GM12891 (cell line): ENCODE measurements at regions not wholly inside any gene's neighbourhood (a gene's known extent, or its start where the extent isn't known, plus 50 kb on each side); places are given as distances from the start of the nearest gene placed in this dataset.
"Not testable (repeated sequence)": the region's sequence is repeated elsewhere in the genome, so short reads cannot be mapped to it uniquely, and the experiment has no call there.

Experiments
- DNase-seq: peaks from one replicate; pipeline ENCODE4 v3.0.0; 2011; ENCODE audit warnings: low spot score; ENCODE audit not compliant: insufficient read length
- FAIRE-seq: peaks from 2 replicates; lab custom pipeline; 2011; peaks lifted over from hg19 to GRCh38; lab: Jason Lieb, UNC
- PAX5 ChIP-seq: IDR thresholded peaks from 2 replicates; pipeline ENCODE4 v1.6.1; 2011; ENCODE audit warnings: low read length, moderate library complexity, mild to moderate bottlenecking; ENCODE audit not compliant: insufficient read depth, severe bottlenecking
- POLR2A ChIP-seq: IDR thresholded peaks from 2 replicates; pipeline ENCODE4 v1.6.1; 2011; ENCODE audit warnings: low read depth, low read length, control low read depth
- POLR2AphosphoS5 ChIP-seq: IDR thresholded peaks from 2 replicates; pipeline ENCODE4 v1.6.1; 2011; ENCODE audit warnings: low read depth, low read length, control low read depth
- POU2F2 ChIP-seq: IDR thresholded peaks from 2 replicates; pipeline ENCODE4 v1.6.1; 2011; ENCODE audit warnings: low read depth, mild to moderate bottlenecking, control low read depth, low read length, moderate library complexity
- SPI1 ChIP-seq: IDR thresholded peaks from 2 replicates; pipeline ENCODE4 v1.6.1; 2011; ENCODE audit warnings: low read depth, low read length, control low read depth
- TAF1 ChIP-seq: IDR thresholded peaks from 2 replicates; pipeline ENCODE4 v1.6.1; 2011; ENCODE audit warnings: low read depth, low read length, control low read depth

GRCh38 chr5:71343994-71344393 is 111.5 kb upstream of the BDP1 start:
- not testable (repeated sequence) for DNase-seq, FAIRE-seq

DNA sequence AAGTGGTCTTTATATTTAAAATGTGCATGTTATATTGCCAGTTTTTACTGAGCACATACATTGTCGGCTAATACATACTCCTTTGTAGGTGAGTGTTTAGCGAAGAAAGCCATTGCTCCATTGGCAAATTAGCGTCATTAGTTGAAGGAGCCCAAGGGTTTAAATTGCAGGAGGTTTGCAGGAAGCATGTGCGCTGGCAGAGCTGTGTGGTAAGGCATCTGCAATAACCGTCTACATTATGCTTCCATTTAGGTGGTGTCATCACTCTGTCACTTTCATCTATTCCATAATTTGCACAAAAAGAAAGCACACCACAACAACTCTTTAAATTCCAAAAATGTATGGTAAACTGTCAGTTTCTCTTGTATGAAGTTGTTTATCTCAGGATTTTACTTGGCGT is 82.8 kb upstream of the BDP1 start:
- not testable (repeated sequence) for DNase-seq
- FAIRE-seq, result peak; percentile 65

DNA sequence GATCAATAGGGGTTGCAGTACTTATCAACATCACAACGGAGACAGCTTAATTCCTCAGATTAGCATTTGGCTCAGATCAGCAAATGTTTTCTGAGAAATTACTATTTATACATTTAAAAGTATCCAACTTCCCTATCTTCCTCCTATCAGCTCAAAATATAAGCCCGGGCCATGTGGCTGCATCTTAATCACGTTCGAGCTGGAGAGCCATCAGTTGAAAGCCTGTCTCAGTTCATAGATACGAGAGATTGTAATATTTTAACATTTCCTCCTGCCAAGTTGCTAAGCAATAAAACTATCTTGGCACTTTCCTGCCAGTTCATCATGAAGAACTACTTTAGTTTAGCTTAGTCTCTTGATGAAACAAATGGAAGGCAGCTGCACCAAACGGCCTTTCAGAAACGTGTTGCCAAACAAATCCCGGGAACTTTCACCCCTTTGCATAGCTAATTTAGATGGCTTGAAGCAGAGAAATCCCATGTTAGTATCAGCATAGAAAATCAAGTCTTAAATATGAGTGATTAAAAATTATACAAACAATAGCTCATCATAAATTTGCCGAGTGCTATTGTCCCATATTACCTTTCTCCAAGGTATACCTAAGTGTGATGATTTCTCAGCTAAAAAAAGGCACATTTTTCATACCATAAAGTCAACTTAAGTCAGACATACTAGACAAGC is 82.3 kb upstream of the BDP1 start:
- DNase-seq, FAIRE-seq: not testable (repeated sequence)

GRCh38 chr5:71384204-71384603 is 71.2 kb upstream of the BDP1 start:
- not testable (repeated sequence) for DNase-seq

DNA sequence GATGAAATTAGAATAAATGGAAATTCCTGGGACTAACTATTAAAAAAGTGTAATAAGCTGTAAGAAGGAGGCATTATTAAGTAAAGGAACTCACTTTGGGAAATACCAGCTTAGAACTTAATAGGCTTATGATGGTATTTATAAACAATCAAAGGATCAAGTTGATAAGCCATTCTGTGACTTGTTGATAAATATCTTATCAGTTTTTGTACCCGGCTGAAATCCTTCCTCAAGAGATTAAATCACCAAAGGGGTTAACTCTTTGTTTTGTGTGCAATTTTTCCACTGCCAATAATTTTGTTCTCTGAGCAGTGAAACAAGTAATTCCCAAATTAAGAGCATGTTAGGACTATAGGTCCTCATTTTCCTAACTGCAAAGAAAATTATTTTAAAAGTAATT is 70.7 kb upstream of the BDP1 start:
- DNase-seq (no peak), FAIRE-seq (no peak)
- TF ChIP-seq SPI1 (no peak), TAF1 (no peak), POLR2A (no peak), PAX5 (no peak), POLR2AphosphoS5 (no peak), POU2F2 (no peak)

More at GRCh38 chr5:71384204-71384603, 71.2 kb upstream of the BDP1 start:
- not testable (repeated sequence) for FAIRE-seq

DNA sequence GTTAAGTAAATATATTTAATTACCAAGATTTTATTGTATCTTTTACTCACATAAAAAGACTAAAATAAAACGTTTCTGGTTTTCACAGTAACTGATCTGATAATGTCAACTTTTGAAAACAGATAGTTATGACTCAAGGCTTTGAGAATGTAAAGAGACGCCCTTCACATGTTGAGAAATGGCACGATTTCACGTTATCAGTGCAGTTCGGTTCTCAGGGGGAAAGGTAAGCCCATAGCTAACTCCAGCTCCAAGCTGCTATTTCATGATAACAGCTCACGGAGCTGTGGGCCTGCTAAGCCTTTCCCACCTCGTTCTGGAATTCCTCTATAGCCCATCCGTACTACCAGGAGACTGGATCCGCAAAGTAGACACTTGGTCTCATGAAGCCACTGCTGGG is 70.2 kb upstream of the BDP1 start:
- FAIRE-seq, DNase-seq: not testable (repeated sequence)

DNA sequence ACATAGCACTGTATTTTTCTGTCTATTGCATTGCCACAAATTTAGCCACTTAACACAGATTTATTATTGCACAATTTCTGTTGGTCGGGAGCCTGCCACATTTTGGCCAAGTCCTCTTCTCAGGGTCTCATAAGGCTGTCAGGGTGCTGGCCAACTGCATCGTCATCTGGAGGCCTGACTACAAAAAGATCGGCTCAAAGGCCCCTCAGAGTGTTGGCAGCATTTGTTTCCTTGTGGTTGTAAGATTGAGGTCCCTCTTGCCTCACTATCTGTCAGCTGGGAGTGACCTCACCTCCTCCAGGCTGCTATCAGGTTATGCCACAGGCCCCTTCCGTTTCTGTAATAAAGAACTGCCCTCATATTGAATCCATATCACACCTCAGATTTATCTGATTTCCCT is 67.3 kb upstream of the BDP1 start:
- DNase-seq, result not testable (repeated sequence)

DNA sequence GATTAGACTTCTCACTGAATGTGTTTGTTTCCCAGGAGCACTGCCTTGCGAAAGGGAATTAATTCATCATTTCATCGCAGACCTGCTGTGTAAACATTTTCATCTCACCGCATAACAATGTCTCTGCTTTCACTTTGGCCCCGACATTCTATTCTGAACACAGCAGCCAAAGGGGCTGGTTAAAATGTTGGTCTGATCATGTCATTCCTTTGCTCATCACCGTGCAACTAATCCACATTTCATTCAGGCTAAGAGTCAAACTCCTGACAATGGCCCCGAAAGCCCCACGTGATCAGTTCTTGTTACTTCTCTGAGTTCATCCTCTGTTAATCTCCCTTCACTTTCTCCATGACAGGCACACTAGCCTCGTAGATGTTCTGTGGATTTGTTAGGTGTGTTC is 57.1 kb upstream of the BDP1 start:
- not testable (repeated sequence) for DNase-seq, FAIRE-seq

More for the DNA sequence above, 67.3 kb upstream of the BDP1 start:
- FAIRE-seq, result not testable (repeated sequence)

DNA sequence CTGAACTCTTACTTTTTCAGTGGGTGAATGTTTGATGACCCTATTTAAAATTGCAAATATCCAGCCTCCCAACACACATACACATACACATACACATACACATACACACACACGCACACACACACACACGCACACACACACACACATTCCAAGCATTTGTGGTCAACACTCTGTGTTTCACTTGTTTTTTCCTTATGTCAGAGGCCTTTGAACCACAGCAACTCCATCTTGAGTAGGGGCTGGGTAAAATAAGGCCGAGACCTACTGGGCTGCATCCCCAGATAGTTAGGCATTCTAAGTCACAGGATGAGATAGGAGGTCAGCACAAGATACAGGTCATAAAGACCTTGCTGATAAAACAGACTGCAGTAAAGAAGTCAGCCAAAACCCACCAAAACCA is 56.6 kb upstream of the BDP1 start:
- FAIRE-seq, DNase-seq: not testable (repeated sequence)

- not testable (repeated sequence) for FAIRE-seq, DNase-seq
These were observed 56.0 kb upstream of the BDP1 start for GRCh38 chr5:71399443-71399842.

DNA sequence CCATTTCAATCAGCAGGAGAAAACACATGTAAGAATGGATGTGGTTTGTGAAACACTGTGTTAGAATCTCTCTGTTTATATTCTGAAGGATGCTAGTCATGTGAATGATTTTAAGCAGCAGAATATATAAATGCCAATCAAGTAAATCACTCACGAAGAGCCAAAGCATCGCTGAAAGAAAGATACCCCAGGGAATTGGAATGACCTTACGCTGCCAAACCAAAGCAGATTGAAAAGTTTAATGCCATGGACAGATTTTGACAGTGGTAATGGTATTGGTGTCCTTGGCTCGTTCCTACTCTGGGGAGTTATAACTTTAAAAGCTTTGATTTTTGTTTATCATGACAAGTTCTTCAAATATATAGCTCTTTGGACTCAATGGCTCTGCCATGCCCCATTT is 54.8 kb upstream of the BDP1 start:
- not testable (repeated sequence) for DNase-seq, FAIRE-seq

DNA sequence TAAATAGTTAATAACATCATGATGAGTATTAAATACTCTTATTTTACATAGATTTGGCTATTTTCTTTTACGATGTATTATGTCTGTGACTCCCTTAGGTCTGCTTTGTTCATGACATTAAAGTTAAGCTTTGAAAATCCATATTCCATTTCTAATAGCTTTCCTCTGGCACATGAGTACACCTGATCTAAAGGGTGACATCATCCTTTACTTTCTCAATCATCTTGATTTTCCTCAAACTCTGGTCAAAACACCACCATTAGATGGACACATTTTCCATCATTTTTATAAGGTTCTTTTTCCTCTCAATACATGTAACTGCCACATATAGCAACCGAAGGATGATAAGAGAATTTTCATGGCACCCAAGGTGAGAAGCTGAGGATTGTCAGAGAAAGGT is 54.3 kb upstream of the BDP1 start:
- not testable (repeated sequence) for FAIRE-seq, DNase-seq

GRCh38 chr5:71401564-71401963 is 53.9 kb upstream of the BDP1 start:
- not testable (repeated sequence) for DNase-seq, FAIRE-seq

DNA sequence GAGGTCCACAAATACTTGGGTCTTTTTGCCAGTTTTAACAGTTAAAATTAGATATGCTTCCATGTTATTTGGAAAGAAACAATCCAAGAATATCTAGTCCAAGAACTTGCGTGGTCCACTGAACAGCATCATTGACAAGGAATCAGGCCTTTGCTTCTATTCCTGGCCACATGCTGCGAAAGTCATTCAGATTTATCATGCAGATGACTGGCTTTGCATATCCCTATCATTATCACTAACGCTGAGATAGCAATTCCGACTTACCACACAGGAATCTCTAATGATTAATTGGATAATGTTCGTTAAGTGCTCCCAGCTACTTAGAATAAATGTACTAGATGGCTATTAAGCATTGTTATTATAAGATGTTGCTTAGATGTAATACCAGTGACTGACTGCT is 51.0 kb upstream of the BDP1 start:
- DNase-seq, FAIRE-seq: not testable (repeated sequence)

DNA sequence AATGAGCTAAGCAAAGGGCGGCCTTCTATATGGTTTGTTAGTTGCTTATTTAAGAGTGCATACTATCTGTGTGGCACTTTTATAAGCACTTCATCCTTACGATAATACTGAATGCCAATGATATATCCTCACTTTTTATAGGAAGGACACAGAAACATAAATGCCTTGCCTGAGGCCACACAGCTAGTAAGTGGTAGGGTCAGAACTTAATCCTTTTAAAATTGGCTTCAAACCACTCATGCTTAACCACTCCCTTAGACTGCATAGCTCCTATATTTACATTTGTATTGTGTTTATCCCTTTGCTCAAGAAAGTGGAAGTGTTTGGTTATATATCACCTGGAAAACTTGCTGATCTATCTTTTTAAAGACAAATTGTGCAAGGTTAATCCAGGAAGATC is 50.5 kb upstream of the BDP1 start:
- FAIRE-seq, DNase-seq: not testable (repeated sequence)
